ENCODE measurements at regions not wholly inside any gene's neighbourhood (a gene's known extent, or its start where the extent isn't known, plus 50 kb on each side); places are given as distances from the start of the nearest gene placed in this dataset.

- intact Hi-C loops (cut with micrococcal nuclease) = loop anchor here (1.0 kb wide), 1 partner anchor 41 kb away; no protein-coding TSS in a partner anchor
These were observed 289.6 kb upstream of the ID2 start for GRCh38 chr2:8392098-8392866.

- intact Hi-C loops (cut with micrococcal nuclease) = no loop called here
These were observed 288.4 kb upstream of the ID2 start for GRCh38 chr2:8393506-8393905.

GRCh38 chr2:8394131-8394530, 287.7 kb upstream of the ID2 start:
- intact Hi-C loops (cut with micrococcal nuclease) = no loop called here

- intact Hi-C loops (cut with micrococcal nuclease) = no loop called here
These were observed 287.1 kb upstream of the ID2 start for GRCh38 chr2:8394569-8395359.

- intact Hi-C loops (cut with micrococcal nuclease) = no loop called here
These were observed 286.1 kb upstream of the ID2 start for GRCh38 chr2:8395718-8396117.

GRCh38 chr2:8398040-8398668, 283.7 kb upstream of the ID2 start:
- intact Hi-C loops (cut with micrococcal nuclease) = no loop called here

- intact Hi-C loops (cut with micrococcal nuclease) = no loop called here
These were observed 282.1 kb upstream of the ID2 start for GRCh38 chr2:8399731-8400130.

GRCh38 chr2:8400196-8400595, 281.7 kb upstream of the ID2 start:
- intact Hi-C loops (cut with micrococcal nuclease) = no loop called here

GRCh38 chr2:8402222-8402621, 279.6 kb upstream of the ID2 start:
- intact Hi-C loops (cut with micrococcal nuclease) = no loop called here

- intact Hi-C loops (cut with micrococcal nuclease) = no loop called here
These were observed 278.0 kb upstream of the ID2 start for GRCh38 chr2:8403876-8404275.

- intact Hi-C loops (cut with micrococcal nuclease) = no loop called here
These were observed 276.5 kb upstream of the ID2 start for GRCh38 chr2:8405334-8405733.

- intact Hi-C loops (cut with micrococcal nuclease) = no loop called here
These were observed 275.6 kb upstream of the ID2 start for GRCh38 chr2:8406271-8406670.

GRCh38 chr2:8407332-8407731, 274.5 kb upstream of the ID2 start:
- intact Hi-C loops (cut with micrococcal nuclease) = no loop called here

GRCh38 chr2:8408560-8409460, 273.0 kb upstream of the ID2 start:
- intact Hi-C loops (cut with micrococcal nuclease) = loop anchor here (1.0 to 2.0 kb wide), 3 partner anchors 16 to 134 kb away; no protein-coding TSS in a partner anchor

- intact Hi-C loops (cut with micrococcal nuclease) = loop anchor here (1.0 to 2.0 kb wide), 3 partner anchors 15 to 134 kb away; no protein-coding TSS in a partner anchor
These were observed 272.2 kb upstream of the ID2 start for GRCh38 chr2:8409461-8410260.

- intact Hi-C loops (cut with micrococcal nuclease) = no loop called here
These were observed 269.8 kb upstream of the ID2 start for GRCh38 chr2:8412082-8412481.

GRCh38 chr2:8412586-8412985, 269.3 kb upstream of the ID2 start:
- intact Hi-C loops (cut with micrococcal nuclease) = no loop called here

GRCh38 chr2:8413589-8414135, 268.2 kb upstream of the ID2 start:
- intact Hi-C loops (cut with micrococcal nuclease) = no loop called here

GRCh38 chr2:8414946-8415879, 266.6 kb upstream of the ID2 start:
- intact Hi-C loops (cut with micrococcal nuclease) = no loop called here

Measured in T-helper 1 cell treated with Interleukin-12 subunit alpha and Interleukin-12 subunit beta and Interleukin-4 antibody, amounts not matched to agents 30 ng/mL and 1 ng/mL, for 36 hours (primary cell).